Mesothelial cell of epicardium (in vitro differentiated cells): ENCODE measurements at regions not wholly inside any gene's neighbourhood (a gene's known extent, or its start where the extent isn't known, plus 50 kb on each side); places are given as distances from the start of the nearest gene placed in this dataset.

Experiments used
- DNase-seq, 2 experiments: peaks; one replicate each; pipeline ENCODE4 v3.0.0; 2021; ENCODE audit warnings: low spot score in 2 of 2; ENCODE audit not compliant: unreplicated experiment in 2 of 2
- H3K27ac Mint-ChIP-seq: 2 replicates; pipeline ENCODE4 v1.8.0; 2021; ENCODE audit warnings: mixed read lengths
- H3K27me3 Mint-ChIP-seq: 2 replicates; pipeline ENCODE4 v1.8.0; 2021; ENCODE audit warnings: low read depth, mixed read lengths
- H3K36me3 Mint-ChIP-seq: 2 replicates; pipeline ENCODE4 v1.8.0; 2021; ENCODE audit warnings: mixed read lengths
- H3K4me1 Mint-ChIP-seq: 2 replicates; pipeline ENCODE4 v1.8.0; 2021; ENCODE audit warnings: mixed read lengths
- H3K4me3 Mint-ChIP-seq: 2 replicates; pipeline ENCODE4 v1.8.0; 2021; ENCODE audit warnings: mild to moderate bottlenecking, moderate library complexity, mixed read lengths
- H3K9me3 Mint-ChIP-seq: 2 replicates; pipeline ENCODE4 v1.8.0; 2021; ENCODE audit warnings: mixed read lengths
- TF ChIP-seq, protein P1 (sequence below): fragments of 200-600 bp; sonication (generic); IDR thresholded peaks from one replicate; pipeline ENCODE4 v1.5.0; 2021; ENCODE audit warnings: antibody characterized with exemption; ENCODE audit not compliant: unreplicated experiment

DNA sequence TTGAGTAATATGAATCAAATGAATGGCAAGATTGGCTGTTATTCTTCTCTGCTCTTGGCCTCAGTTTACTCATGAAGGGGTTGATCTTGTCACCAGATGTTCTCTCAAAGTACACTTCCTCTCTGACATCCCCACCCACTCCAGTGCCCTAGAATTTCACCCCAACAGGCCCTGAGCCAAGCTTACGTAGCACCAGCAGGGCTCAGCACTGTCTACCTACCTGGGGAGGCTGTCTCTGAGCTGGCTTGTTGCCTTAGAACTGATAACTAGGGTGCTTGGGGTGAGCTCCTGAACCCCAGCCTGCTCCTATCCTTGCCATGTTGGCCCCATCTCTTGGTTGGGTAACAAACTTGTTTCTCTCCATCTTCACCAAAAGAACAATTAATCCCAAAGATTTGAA, 159.1 kb upstream of the USP24 start:
- H3K27ac Mint-ChIP-seq = no peak overlapping the region
- no peaks in the 10 kb centered on the region for H3K9me3 Mint-ChIP-seq
- no peaks in the 10 kb centered on the region for H3K36me3 Mint-ChIP-seq
- no peak for DNase-seq
- peaks cover 2% of the 10 kb centered on the region for H3K4me1 Mint-ChIP-seq
- TF ChIP-seq, protein P1, sequence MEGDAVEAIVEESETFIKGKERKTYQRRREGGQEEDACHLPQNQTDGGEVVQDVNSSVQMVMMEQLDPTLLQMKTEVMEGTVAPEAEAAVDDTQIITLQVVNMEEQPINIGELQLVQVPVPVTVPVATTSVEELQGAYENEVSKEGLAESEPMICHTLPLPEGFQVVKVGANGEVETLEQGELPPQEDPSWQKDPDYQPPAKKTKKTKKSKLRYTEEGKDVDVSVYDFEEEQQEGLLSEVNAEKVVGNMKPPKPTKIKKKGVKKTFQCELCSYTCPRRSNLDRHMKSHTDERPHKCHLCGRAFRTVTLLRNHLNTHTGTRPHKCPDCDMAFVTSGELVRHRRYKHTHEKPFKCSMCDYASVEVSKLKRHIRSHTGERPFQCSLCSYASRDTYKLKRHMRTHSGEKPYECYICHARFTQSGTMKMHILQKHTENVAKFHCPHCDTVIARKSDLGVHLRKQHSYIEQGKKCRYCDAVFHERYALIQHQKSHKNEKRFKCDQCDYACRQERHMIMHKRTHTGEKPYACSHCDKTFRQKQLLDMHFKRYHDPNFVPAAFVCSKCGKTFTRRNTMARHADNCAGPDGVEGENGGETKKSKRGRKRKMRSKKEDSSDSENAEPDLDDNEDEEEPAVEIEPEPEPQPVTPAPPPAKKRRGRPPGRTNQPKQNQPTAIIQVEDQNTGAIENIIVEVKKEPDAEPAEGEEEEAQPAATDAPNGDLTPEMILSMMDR = no peak
- no peak overlapping the region for H3K4me3 Mint-ChIP-seq
- H3K27me3 Mint-ChIP-seq = peaks cover 6% of the 10 kb centered on the region

GRCh38 chr1:55369474-55369873, 154.3 kb upstream of the USP24 start:
- Mint-ChIP-seq H3K27me3 (peaks cover 6% of the 10 kb centered on the region), H3K36me3 (no peaks in the 10 kb centered on the region), H3K9me3 (no peaks in the 10 kb centered on the region), H3K27ac (no peak overlapping the region), H3K4me1 (no peaks in the 10 kb centered on the region), H3K4me3 (no peak overlapping the region)
- TF ChIP-seq, protein P1 = no peak
- no peak for DNase-seq

DNA sequence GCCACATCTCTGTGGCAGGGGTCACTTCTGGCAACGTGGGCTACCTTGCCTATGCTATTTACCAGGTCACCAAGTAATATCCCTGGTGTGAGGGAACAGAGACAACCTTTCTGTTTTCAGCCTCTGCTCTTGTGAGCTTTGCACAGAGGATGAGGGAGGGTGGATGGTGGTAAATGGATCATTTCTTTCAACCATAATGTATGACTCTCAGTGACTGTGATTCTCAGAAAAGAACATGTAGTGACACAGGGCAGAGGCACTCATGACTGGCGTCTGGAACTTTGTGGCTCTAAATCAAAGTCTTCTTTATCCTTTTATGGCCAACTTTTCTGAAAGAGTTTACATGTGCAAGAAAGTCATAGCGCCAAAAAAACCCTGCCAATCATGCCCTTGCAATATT, 153.5 kb upstream of the USP24 start:
- Mint-ChIP-seq H3K4me3 (no peak overlapping the region), H3K9me3 (no peaks in the 10 kb centered on the region), H3K27ac (no peak overlapping the region), H3K4me1 (no peaks in the 10 kb centered on the region), H3K36me3 (no peaks in the 10 kb centered on the region), H3K27me3 (peaks cover 6% of the 10 kb centered on the region)
- DNase-seq = no peak
- TF ChIP-seq, protein P1 = no peak

DNA sequence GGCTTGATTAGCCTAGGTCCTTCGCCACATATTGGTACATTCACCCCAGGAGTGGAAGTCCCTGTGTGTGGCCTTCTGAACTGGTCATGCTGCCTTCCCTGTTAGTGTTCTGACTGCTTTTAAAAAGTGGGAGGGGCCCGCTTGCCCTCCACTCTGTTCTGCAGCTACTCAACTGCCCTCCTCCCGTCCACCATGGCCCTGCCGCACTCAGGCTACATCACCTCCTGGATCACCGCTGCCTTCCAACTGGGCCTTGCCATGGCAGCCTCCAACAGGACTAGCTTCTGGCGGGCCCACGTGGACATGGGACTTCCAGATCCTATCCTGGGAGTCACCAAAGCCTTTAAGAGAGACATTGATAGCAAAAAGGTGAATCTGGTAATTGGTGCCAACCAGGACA, 152.1 kb upstream of the USP24 start:
- Mint-ChIP-seq H3K27me3 (peaks cover 6% of the 10 kb centered on the region), H3K4me3 (no peak overlapping the region), H3K4me1 (no peaks in the 10 kb centered on the region), H3K36me3 (no peaks in the 10 kb centered on the region), H3K9me3 (no peaks in the 10 kb centered on the region), H3K27ac (no peak overlapping the region)
- DNase-seq = no peak
- TF ChIP-seq, protein P1 = no peak

DNA sequence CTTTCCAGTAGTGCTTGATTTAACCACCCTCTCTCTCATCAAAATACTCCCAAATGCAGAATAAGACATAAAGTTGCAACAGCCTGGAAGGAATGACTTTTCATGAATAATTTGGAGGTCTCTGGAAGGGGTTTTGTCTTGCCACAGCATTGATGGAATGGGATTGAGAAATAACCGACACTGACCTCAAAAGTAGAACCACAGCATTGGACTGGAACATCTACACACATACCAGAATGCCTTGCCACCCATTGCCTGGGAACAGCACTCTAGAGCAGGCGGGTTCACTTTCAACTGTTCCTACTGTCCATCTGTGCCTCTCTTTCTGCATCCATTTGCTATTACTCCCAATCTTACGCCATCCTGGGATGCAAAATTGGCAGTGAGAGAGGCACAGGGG, 149.1 kb upstream of the USP24 start:
- no peaks in the 10 kb centered on the region for H3K27me3 Mint-ChIP-seq
- no peak for DNase-seq
- H3K27ac Mint-ChIP-seq = no peak overlapping the region
- H3K9me3 Mint-ChIP-seq = no peaks in the 10 kb centered on the region
- H3K36me3 Mint-ChIP-seq = no peaks in the 10 kb centered on the region
- H3K4me3 Mint-ChIP-seq = no peak overlapping the region
- TF ChIP-seq, protein P1 = no peak
- no peaks in the 10 kb centered on the region for H3K4me1 Mint-ChIP-seq

DNA sequence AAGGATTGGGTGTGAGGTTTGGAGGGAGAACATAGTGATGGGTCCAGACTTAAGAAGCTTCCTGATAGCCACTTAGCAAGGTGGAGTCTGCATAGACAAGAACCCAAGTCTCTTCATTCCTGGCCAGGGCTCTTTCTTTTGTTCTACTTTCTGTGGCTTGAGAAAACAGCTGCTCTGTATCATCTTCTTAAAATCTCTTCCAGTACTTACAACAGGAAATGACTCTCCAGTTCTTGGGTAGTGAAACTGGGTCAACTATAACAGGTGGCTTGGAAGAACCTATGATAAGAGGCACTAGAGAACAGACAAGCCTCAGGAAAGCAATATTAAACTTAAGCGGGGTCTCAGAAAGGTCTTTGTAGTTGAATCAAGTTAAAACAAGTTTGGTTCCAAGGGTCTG, 148.1 kb upstream of the USP24 start:
- DNase-seq = no peak
- H3K4me1 Mint-ChIP-seq = peaks cover 2% of the 10 kb centered on the region
- H3K4me3 Mint-ChIP-seq = no peak overlapping the region
- H3K27me3 Mint-ChIP-seq = no peaks in the 10 kb centered on the region
- no peak overlapping the region for H3K27ac Mint-ChIP-seq
- no peaks in the 10 kb centered on the region for H3K36me3 Mint-ChIP-seq
- TF ChIP-seq, protein P1 = no peak
- no peaks in the 10 kb centered on the region for H3K9me3 Mint-ChIP-seq
